ENCODE measurements at regions not wholly inside any gene's neighbourhood (a gene's known extent, or its start where the extent isn't known, plus 50 kb on each side); places are given as distances from the start of the nearest gene placed in this dataset.

DNA sequence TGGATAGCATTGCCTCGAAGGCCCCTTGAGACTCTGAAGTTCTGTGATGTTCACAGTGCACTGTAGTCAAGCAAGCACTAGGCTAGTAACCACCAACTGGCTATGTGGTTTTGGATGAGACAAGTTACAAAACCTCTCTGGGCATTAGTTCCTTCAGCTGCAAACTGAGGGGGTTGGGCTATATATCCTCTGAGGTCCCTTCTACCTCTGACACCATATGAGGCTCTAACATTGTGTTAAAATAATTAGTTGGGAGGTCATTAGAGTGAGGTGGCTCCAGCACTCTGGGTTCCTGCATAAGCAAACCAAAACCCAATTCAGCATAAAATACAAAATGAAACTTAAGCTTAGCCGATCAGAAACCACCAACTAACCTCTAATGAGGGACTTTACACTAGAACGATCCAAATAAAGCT lies 209.5 kb upstream of the LRRN1 start:
- TF ChIP-seq, protein P1, sequence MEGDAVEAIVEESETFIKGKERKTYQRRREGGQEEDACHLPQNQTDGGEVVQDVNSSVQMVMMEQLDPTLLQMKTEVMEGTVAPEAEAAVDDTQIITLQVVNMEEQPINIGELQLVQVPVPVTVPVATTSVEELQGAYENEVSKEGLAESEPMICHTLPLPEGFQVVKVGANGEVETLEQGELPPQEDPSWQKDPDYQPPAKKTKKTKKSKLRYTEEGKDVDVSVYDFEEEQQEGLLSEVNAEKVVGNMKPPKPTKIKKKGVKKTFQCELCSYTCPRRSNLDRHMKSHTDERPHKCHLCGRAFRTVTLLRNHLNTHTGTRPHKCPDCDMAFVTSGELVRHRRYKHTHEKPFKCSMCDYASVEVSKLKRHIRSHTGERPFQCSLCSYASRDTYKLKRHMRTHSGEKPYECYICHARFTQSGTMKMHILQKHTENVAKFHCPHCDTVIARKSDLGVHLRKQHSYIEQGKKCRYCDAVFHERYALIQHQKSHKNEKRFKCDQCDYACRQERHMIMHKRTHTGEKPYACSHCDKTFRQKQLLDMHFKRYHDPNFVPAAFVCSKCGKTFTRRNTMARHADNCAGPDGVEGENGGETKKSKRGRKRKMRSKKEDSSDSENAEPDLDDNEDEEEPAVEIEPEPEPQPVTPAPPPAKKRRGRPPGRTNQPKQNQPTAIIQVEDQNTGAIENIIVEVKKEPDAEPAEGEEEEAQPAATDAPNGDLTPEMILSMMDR (IDR thresholded peaks at IDR 0.05) = no peak
- no peak for TF ChIP-seq EZH2 (IDR thresholded peaks at IDR 0.05; ENCODE audit: borderline replicate concordance, insufficient read depth, low read depth, low read length, poor library complexity, severe bottlenecking)

Measured in B cell (primary cell).